CD4-positive, alpha-beta T cell (primary cell): ENCODE measurements at regions not wholly inside any gene's neighbourhood (a gene's known extent, or its start where the extent isn't known, plus 50 kb on each side); places are given as distances from the start of the nearest gene placed in this dataset.

Source experiments
- ATAC-seq: fragments of 200-7000 bp; cut with Tn5 transposase; one replicate; pipeline ENCODE4 v1.10.0; 2022; ENCODE audit warnings: mild to moderate bottlenecking; ENCODE audit not compliant: poor library complexity
- CTCF ChIA-PET: fragments of 350-600 bp; sonication (Branson Sonifier 250); formaldehyde crosslinking; loops from one replicate; lab custom pipeline; 2021; ENCODE audit warnings: antibody characterized with exemption, inconsistent platforms; lab: Charles Lee
- POLR2A ChIA-PET: fragments of 350-600 bp; sonication (Branson Sonifier 250); formaldehyde crosslinking; loops from one replicate; lab custom pipeline; 2021; ENCODE audit warnings: antibody characterized with exemption, inconsistent platforms; lab: Charles Lee
- DNase-seq, 14 experiments: peaks; one replicate each; pipeline ENCODE4 v3.0.0-alpha.2; 2013 to 2020; ENCODE audit warnings: mixed read lengths in 2 of 14
- H3K27ac ChIP-seq, 2 donors: one replicate each; pipeline versions ENCODE4 v1.5.1 to v1.7.0; 2013; ENCODE audit warnings: low read length in 2 of 2, low read depth in 1 of 2, mild to moderate bottlenecking in 1 of 2
- H3K27me3 ChIP-seq, 2 experiments: 1 replicate in 1 of 2; 2 replicates in 1 of 2; pipeline versions ENCODE4 v1.6.1 to v1.7.0; 2013; ENCODE audit warnings: low read length in 2 of 2, control low read depth in 1 of 2, mild to moderate bottlenecking in 1 of 2, moderate library complexity in 1 of 2; ENCODE audit not compliant: insufficient read depth in 2 of 2, control insufficient read depth in 1 of 2
- H3K36me3 ChIP-seq: one replicate; pipeline ENCODE4 v1.6.1; 2013; ENCODE audit warnings: low read length, control low read depth; ENCODE audit not compliant: insufficient read depth
- H3K4me1 ChIP-seq: one replicate; pipeline ENCODE4 v1.6.1; 2013; ENCODE audit warnings: low read length, control low read depth; ENCODE audit not compliant: insufficient read depth
- H3K4me3 ChIP-seq: one replicate; pipeline ENCODE4 v1.5.1; 2013; ENCODE audit warnings: mild to moderate bottlenecking, low read length, moderate library complexity
- H3K9me3 ChIP-seq, 2 experiments: 1 replicate in 1 of 2; 2 replicates in 1 of 2; pipeline versions ENCODE4 v1.6.1 to v1.7.0; 2013; ENCODE audit warnings: low read length in 2 of 2, mild to moderate bottlenecking in 2 of 2, control low read depth in 1 of 2, moderate library complexity in 1 of 2; ENCODE audit not compliant: control insufficient read depth in 1 of 2, insufficient read depth in 1 of 2
- H3K27ac Mint-ChIP-seq: one replicate; pipeline ENCODE4 v1.8.0; 2020; ENCODE audit warnings: mixed read lengths
- H3K27me3 Mint-ChIP-seq: one replicate; pipeline ENCODE4 v1.8.0; 2021; ENCODE audit warnings: mixed read lengths
- H3K36me3 Mint-ChIP-seq: one replicate; pipeline ENCODE4 v1.8.0; 2021; ENCODE audit warnings: low read depth, mixed read lengths
- H3K4me1 Mint-ChIP-seq: one replicate; pipeline ENCODE4 v1.8.0; 2021; ENCODE audit warnings: low read depth, mixed read lengths
- H3K4me3 Mint-ChIP-seq: one replicate; pipeline ENCODE4 v1.8.0; 2020; ENCODE audit warnings: mild to moderate bottlenecking, mixed read lengths
- H3K9me3 Mint-ChIP-seq: one replicate; pipeline ENCODE4 v1.8.0; 2020; ENCODE audit warnings: mixed read lengths
- intact Hi-C, 2 experiments: fragments of 100-400 bp; cut with DNase I in 1 of 2; cut with micrococcal nuclease in 1 of 2; formaldehyde crosslinking; loops; one replicate each; pipeline versions ENCODE4 v1.15.1 to v1.9.0; 2023 to 2025; cut with DNase I, micrococcal nuclease
- TF ChIP-seq, protein P1 (sequence below): fragments of 200-600 bp; IDR thresholded peaks from one replicate; pipeline ENCODE4 v1.8.0; 2022; ENCODE audit warnings: antibody characterized with exemption, mild to moderate bottlenecking

DNA sequence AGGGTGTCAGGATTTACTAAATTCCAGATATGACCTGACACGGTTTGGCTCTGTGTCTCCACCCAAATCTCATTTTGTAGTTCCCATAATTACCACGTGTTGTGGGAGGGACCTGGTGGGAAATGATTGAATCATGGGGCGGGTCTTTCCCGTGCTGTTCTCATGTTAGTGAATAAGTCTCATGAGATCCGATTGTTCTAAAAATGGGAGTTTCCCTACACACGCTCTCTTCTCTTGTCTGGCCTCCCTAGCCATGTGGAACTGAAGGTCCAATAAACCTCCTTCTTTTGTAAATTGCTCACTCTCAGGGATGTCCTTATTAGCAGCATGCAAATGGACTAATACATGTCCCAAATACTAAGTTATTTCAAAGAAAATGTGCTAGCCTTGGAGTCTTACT, 121.1 kb downstream of the CENPW start:
- H3K9me3 ChIP-seq = no peaks in the 10 kb centered on the region
- POLR2A ChIA-PET = no interaction called here
- no peaks in the 10 kb centered on the region for H3K36me3 ChIP-seq
- no peaks in the 10 kb centered on the region for H3K27me3 Mint-ChIP-seq
- H3K36me3 Mint-ChIP-seq = no peaks in the 10 kb centered on the region
- H3K4me1 Mint-ChIP-seq = no peaks in the 10 kb centered on the region
- ATAC-seq (no peak), DNase-seq (no peak)
- H3K4me3 ChIP-seq = no peak overlapping the region
- intact Hi-C loops = no loop called here
- H3K27ac Mint-ChIP-seq = no peak overlapping the region
- TF ChIP-seq, protein P1, sequence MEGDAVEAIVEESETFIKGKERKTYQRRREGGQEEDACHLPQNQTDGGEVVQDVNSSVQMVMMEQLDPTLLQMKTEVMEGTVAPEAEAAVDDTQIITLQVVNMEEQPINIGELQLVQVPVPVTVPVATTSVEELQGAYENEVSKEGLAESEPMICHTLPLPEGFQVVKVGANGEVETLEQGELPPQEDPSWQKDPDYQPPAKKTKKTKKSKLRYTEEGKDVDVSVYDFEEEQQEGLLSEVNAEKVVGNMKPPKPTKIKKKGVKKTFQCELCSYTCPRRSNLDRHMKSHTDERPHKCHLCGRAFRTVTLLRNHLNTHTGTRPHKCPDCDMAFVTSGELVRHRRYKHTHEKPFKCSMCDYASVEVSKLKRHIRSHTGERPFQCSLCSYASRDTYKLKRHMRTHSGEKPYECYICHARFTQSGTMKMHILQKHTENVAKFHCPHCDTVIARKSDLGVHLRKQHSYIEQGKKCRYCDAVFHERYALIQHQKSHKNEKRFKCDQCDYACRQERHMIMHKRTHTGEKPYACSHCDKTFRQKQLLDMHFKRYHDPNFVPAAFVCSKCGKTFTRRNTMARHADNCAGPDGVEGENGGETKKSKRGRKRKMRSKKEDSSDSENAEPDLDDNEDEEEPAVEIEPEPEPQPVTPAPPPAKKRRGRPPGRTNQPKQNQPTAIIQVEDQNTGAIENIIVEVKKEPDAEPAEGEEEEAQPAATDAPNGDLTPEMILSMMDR = no peak
- CTCF ChIA-PET = no interaction called here
- H3K4me3 Mint-ChIP-seq = no peak overlapping the region
- H3K4me1 ChIP-seq = no peaks in the 10 kb centered on the region
- H3K9me3 Mint-ChIP-seq = peaks cover 1% of the 10 kb centered on the region
- H3K27me3 ChIP-seq = no peaks in the 10 kb centered on the region
- no peak overlapping the region for H3K27ac ChIP-seq

GRCh38 chr6:126464245-126464644, 124.3 kb downstream of the CENPW start:
- CTCF ChIA-PET = no interaction called here
- H3K27me3 Mint-ChIP-seq = no peaks in the 10 kb centered on the region
- no peaks in the 10 kb centered on the region for H3K4me1 Mint-ChIP-seq
- no peaks in the 10 kb centered on the region for H3K9me3 ChIP-seq
- H3K27ac ChIP-seq = no peak overlapping the region
- POLR2A ChIA-PET = no interaction called here
- intact Hi-C loops = no loop called here
- H3K36me3 ChIP-seq = no peaks in the 10 kb centered on the region
- ATAC-seq (no peak), DNase-seq (no peak)
- H3K27ac Mint-ChIP-seq = no peak overlapping the region
- H3K4me3 Mint-ChIP-seq = no peak overlapping the region
- peaks cover 4% of the 10 kb centered on the region for H3K9me3 Mint-ChIP-seq
- H3K4me3 ChIP-seq = no peak overlapping the region
- no peaks in the 10 kb centered on the region for H3K27me3 ChIP-seq
- H3K4me1 ChIP-seq = no peaks in the 10 kb centered on the region
- TF ChIP-seq, protein P1 = no peak
- no peaks in the 10 kb centered on the region for H3K36me3 Mint-ChIP-seq

DNA sequence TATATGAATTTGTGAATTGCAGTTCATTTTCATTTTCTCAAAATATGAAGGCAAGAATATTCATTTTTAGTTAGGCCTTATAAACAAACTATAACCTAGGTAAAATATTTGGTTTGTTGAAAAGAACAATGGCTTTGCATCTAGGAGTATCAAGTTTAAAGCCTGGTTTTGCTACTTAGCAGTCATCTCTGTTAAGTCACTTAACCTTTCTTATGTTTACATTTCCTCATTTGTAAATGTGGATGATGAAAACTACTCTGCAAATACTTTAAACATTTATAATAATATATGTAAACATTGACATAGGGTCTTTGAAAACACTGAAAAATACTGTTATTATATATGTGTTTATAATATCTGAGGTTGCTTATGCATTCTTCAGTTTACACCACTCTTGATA, 135.5 kb downstream of the CENPW start:
- Mint-ChIP-seq H3K27ac (no peak overlapping the region), H3K27me3 (no peaks in the 10 kb centered on the region), H3K4me1 (no peaks in the 10 kb centered on the region), H3K9me3 (peaks cover 4% of the 10 kb centered on the region), H3K4me3 (no peak overlapping the region), H3K36me3 (no peaks in the 10 kb centered on the region)
- ATAC-seq = no peak
- Histone ChIP-seq H3K27me3 (no peaks in the 10 kb centered on the region), H3K36me3 (no peaks in the 10 kb centered on the region), H3K9me3 (peaks cover 0 to 2% of the 10 kb centered on the region in 2 experiments), H3K27ac (no peak overlapping the region), H3K4me1 (no peaks in the 10 kb centered on the region), H3K4me3 (no peak overlapping the region)
- POLR2A ChIA-PET = no interaction called here
- TF ChIP-seq, protein P1 = no peak
- CTCF ChIA-PET = interaction anchor here (0.7 kb wide), 1 partner anchor 153 kb away, joined by 3 read pairs; no protein-coding TSS in a partner anchor
- intact Hi-C loops = no loop called here
- no peak for DNase-seq
